C4-2B (cell line): ENCODE measurements at regions not wholly inside any gene's neighbourhood (a gene's known extent, or its start where the extent isn't known, plus 50 kb on each side); places are given as distances from the start of the nearest gene placed in this dataset.

ENCODE experiments used
- CTCF ChIP-seq: fragments of 450-650 bp; conservative IDR thresholded peaks from 2 replicates; pipeline ENCODE4 v1.5.1; 2017; ENCODE audit warnings: mild to moderate bottlenecking
- ZFX ChIP-seq: fragments of 450-650 bp; IDR thresholded peaks from 2 replicates; pipeline ENCODE4 v1.6.1; 2017

- no peak for TF ChIP-seq CTCF
- TF ChIP-seq ZFX = no peak
Observed at GRCh38 chr6:50958148-50958697, 139.6 kb downstream of the TFAP2B start.
